Heart left ventricle (tissue), 16 donors: ENCODE measurements at regions not wholly inside any gene's neighbourhood (a gene's known extent, or its start where the extent isn't known, plus 50 kb on each side); places are given as distances from the start of the nearest gene placed in this dataset.

Experiments
- ATAC-seq, 4 donors: fragments of 200-7000 bp; cut with Tn5 transposase; one replicate each; pipeline ENCODE4 v1.9.1; 2020 to 2022; ENCODE audit warnings: moderate library complexity in 4 of 4, mild to moderate bottlenecking in 3 of 4, moderate number of reproducible peaks in 1 of 4
- DNase-seq, 5 donors: peaks; one replicate each; pipeline ENCODE4 v3.0.0-alpha.2; 2020
- H3K27ac ChIP-seq, 12 donors: fragments of 200-600 bp; sonication (generic) in 4 of 12; one replicate each; pipeline versions ENCODE4 v1.5.0 to v1.8.0; 2016 to 2022; ENCODE audit warnings: mild to moderate bottlenecking in 2 of 12
- H3K27me3 ChIP-seq, 9 donors: fragments of 200-600 bp; sonication (generic) in 2 of 9; one replicate each; pipeline versions ENCODE4 v1.5.1 to v1.8.0; 2016 to 2022; ENCODE audit warnings: mild to moderate bottlenecking in 3 of 9
- H3K36me3 ChIP-seq, 9 donors: fragments of 200-600 bp; sonication (generic) in 2 of 9; one replicate each; pipeline versions ENCODE4 v1.5.0 to v1.8.0; 2018 to 2022; ENCODE audit warnings: mild to moderate bottlenecking in 2 of 9
- H3K4me1 ChIP-seq, 12 donors: fragments of 200-600 bp; sonication (generic) in 4 of 12; one replicate each; pipeline versions ENCODE4 v1.5.0 to v1.8.0; 2016 to 2022; ENCODE audit warnings: mild to moderate bottlenecking in 3 of 12
- H3K4me3 ChIP-seq, 12 donors: fragments of 200-600 bp; sonication (generic) in 4 of 12; one replicate each; pipeline versions ENCODE4 v1.5.0 to v1.8.0; 2017 to 2022; ENCODE audit warnings: mild to moderate bottlenecking in 9 of 12, moderate library complexity in 4 of 12
- H3K9me3 ChIP-seq, 12 donors: fragments of 200-600 bp; sonication (generic) in 4 of 12; one replicate each; pipeline versions ENCODE4 v1.5.0 to v1.8.0; 2016 to 2022; ENCODE audit warnings: mild to moderate bottlenecking in 1 of 12
- POLR2A ChIP-seq, 2 donors: fragments of 450-650 bp; IDR thresholded peaks; one replicate each; pipeline ENCODE4 v1.6.1; 2017; ENCODE audit warnings: antibody characterized with exemption in 2 of 2, mild to moderate bottlenecking in 2 of 2, moderate library complexity in 2 of 2
- WGBS, 4 donors: extraction: QIAGEN DNeasy Blood & Tissue Kit in 2 of 4; methylation state at CpG; one replicate each; pipeline versions ENCODE4 v1.1.5 to v1.1.7; 2013 to 2018; 5-methylcytosine and 5-hydroxymethylcytosine counted together
- intact Hi-C, 10 donors: fragments of 100-400 bp; cut with DNase I; formaldehyde crosslinking; loops; one replicate each; pipeline versions ENCODE4 v1.11.1 to v1.14.2; 2022
- TF ChIP-seq, protein P1 (sequence below), 12 donors: fragments of 200-600 bp; sonication (generic) in 4 of 12; IDR thresholded peaks; one replicate each; pipeline versions ENCODE4 v1.5.0 to v1.8.0; 2018 to 2022; ENCODE audit warnings: antibody characterized with exemption in 12 of 12, mild to moderate bottlenecking in 5 of 12
- donor health status: ischemic (EF 13 %, LVEDD 7.1; RV severe dilation, severe dysfunction).
- donor health status: healthy with polysubstance abuse.
- donor health status: DM: no; HTN: yes; CAD: no.
- donor health status: DM: no; HTN: no; CAD: no.
- donor health status: ischemic (EF 25% LVEDD 6.9; RV normal size, moderate dysfunction).
- donor health status: ischemic (EF 25% LVEDD 5.7; RV mildly dilated, moderate dysfunction).
- donor health status: healthy.
- donor health status: DM: yes; HTN: yes; CAD: no.
- donor health status: ischemic (EF 35%, LVEDD 5.7; RV mildly dilated, moderate dysfunction).
- donor health status: nonischemic (EF 11% LVEDD 7.7; RV severe dilation, severe dysfunction).
- donor health status: DM: yes; HTN: yes; CAD: no.
- donor health status: PGD.
- donor health status: ischemic (EF 29% LVEDD 5.4; RV normal size, mild dysfunction).
- donor health status: nonischemic (EF 23%, LVEDD 6.1; RV moderate dilation, normal function).

DNA sequence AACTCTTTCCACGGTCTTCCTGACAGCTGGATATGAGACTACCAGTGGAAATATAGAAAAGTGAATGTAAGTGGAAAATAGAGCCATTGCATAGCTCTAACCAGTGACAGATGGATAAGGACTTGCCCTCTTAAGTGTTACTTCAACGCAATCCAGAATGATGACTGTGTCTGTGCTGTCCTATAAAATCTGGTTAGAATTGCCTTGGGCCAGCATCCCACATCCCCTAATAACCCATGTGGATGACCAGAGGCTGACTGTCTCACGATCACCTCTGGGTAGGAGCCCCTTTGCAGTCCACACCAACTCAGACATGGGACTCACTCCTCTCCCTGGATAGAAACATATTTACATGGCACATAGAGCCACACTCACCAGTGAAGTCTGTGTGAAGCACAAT, 186.6 kb downstream of the C1D start:
- Histone ChIP-seq H3K4me3 (no peak overlapping the region), H3K36me3 (no peaks in the 10 kb centered on the region), H3K4me1 (no peaks in the 10 kb centered on the region), H3K27me3 (peaks cover 0 to 24% (median 0%) of the 10 kb centered on the region in 9 donors), H3K9me3 (peaks cover 0 to 6% (median 0%) of the 10 kb centered on the region in 12 donors), H3K27ac (no peak overlapping the region)
- WGBS, 4 donors, result 81 to 88% (median 85%) methylated on average over 3 of the region's 3 CpGs
- TF ChIP-seq POLR2A (IDR thresholded peaks at IDR 0.05), result no peak
- TF ChIP-seq, protein P1, sequence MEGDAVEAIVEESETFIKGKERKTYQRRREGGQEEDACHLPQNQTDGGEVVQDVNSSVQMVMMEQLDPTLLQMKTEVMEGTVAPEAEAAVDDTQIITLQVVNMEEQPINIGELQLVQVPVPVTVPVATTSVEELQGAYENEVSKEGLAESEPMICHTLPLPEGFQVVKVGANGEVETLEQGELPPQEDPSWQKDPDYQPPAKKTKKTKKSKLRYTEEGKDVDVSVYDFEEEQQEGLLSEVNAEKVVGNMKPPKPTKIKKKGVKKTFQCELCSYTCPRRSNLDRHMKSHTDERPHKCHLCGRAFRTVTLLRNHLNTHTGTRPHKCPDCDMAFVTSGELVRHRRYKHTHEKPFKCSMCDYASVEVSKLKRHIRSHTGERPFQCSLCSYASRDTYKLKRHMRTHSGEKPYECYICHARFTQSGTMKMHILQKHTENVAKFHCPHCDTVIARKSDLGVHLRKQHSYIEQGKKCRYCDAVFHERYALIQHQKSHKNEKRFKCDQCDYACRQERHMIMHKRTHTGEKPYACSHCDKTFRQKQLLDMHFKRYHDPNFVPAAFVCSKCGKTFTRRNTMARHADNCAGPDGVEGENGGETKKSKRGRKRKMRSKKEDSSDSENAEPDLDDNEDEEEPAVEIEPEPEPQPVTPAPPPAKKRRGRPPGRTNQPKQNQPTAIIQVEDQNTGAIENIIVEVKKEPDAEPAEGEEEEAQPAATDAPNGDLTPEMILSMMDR (IDR thresholded peaks at IDR 0.05), result no peak
- no peak for ATAC-seq
- intact Hi-C loops, result no loop called here
- DNase-seq, result no peak

DNA sequence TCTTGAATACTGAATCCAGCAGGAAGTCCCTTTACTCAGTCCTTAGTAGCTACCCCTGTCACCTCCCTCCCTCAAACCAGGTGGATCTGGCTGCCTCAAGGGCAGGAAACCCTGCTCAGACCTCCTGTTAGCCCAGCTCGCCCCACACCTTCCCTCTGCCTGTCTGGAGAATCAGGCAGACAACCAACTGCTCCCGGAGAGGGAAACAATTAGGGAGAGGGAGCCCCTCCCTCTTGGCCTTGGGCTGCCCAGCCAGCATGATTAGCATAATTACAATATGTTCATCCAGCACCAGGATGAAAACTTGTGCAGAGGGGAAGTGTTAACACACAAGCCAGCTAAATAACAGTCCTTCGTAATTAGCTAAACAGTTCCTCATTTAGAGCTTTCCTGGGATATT, 185.5 kb downstream of the C1D start:
- 41 to 48% (median 43%) methylated on average over 3 of the region's 3 CpGs for WGBS, 4 donors

GRCh38 chr2:67878743-67879142, 184.1 kb downstream of the C1D start:
- H3K27me3 ChIP-seq, result peaks cover 0 to 16% (median 0%) of the 10 kb centered on the region in 9 donors
- peaks cover 0 to 6% (median 0%) of the 10 kb centered on the region in 12 donors for H3K9me3 ChIP-seq
- 45 to 80% (median 57%) methylated on average over 1 of the region's 1 CpG for WGBS, 4 donors
- no peaks in the 10 kb centered on the region for H3K4me1 ChIP-seq
- H3K4me3 ChIP-seq, result no peak overlapping the region
- H3K36me3 ChIP-seq, result no peaks in the 10 kb centered on the region
- TF ChIP-seq POLR2A (IDR thresholded peaks at IDR 0.05), result no peak
- TF ChIP-seq, protein P1 (IDR thresholded peaks at IDR 0.05), result no peak
- DNase-seq (peak in 1 of 5 donors; percentile 45), ATAC-seq (peak in 1 of 4 donors; percentile 42)
- intact Hi-C loops, result no loop called here
- no peak overlapping the region for H3K27ac ChIP-seq

More for the DNA sequence above, 185.5 kb downstream of the C1D start:
- ATAC-seq (no peak), DNase-seq (no peak)
- no peak overlapping the region for H3K4me3 ChIP-seq
- H3K27ac ChIP-seq, result no peak overlapping the region
- no peaks in the 10 kb centered on the region for H3K36me3 ChIP-seq
- no peaks in the 10 kb centered on the region for H3K4me1 ChIP-seq
- TF ChIP-seq POLR2A (IDR thresholded peaks at IDR 0.05), result no peak
- TF ChIP-seq, protein P1 (IDR thresholded peaks at IDR 0.05), result no peak
- intact Hi-C loops, result no loop called here
- H3K9me3 ChIP-seq, result peaks cover 0 to 6% (median 0%) of the 10 kb centered on the region in 12 donors
- H3K27me3 ChIP-seq, result peaks cover 0 to 21% (median 0%) of the 10 kb centered on the region in 9 donors

GRCh38 chr2:67879586-67880290, 183.1 kb downstream of the C1D start:
- Histone ChIP-seq H3K27ac (no peak overlapping the region), H3K27me3 (peaks cover 0 to 12% (median 0%) of the 10 kb centered on the region in 9 donors), H3K9me3 (no peaks in the 10 kb centered on the region), H3K4me1 (no peaks in the 10 kb centered on the region), H3K36me3 (no peaks in the 10 kb centered on the region), H3K4me3 (no peak overlapping the region)
- TF ChIP-seq POLR2A (IDR thresholded peaks at IDR 0.05), result no peak
- TF ChIP-seq, protein P1 (IDR thresholded peaks at IDR 0.05), result no peak
- DNase-seq, result no peak
- 62 to 81% (median 77%) methylated on average over 4 of the region's 4 CpGs for WGBS, 4 donors
- no peak for ATAC-seq
- intact Hi-C loops, result no loop called here
